Kidney (tissue), 10 donors: ENCODE measurements at regions not wholly inside any gene's neighbourhood (a gene's known extent, or its start where the extent isn't known, plus 50 kb on each side); places are given as distances from the start of the nearest gene placed in this dataset.
A peak's percentile ranks its signal among the peaks of the same experiment; 100 is the strongest.
"Not testable (repeated sequence)": the region's sequence is repeated elsewhere in the genome, so short reads cannot be mapped to it uniquely, and the experiment has no call there.

Experiments used
- DNase-seq, 5 donors: peaks; one replicate each; pipeline ENCODE4 v3.0.0-alpha.2; 2013 to 2020
- FAIRE-seq: peaks from 2 replicates; lab custom pipeline; 2012; peaks lifted over from hg19 to GRCh38; lab: Jason Lieb, UNC
- H3K27ac ChIP-seq, 2 donors: one replicate each; pipeline ENCODE4 v1.7.0; 2013; ENCODE audit warnings: low read depth in 2 of 2, low read length in 2 of 2, inconsistent platforms in 1 of 2
- H3K27me3 ChIP-seq: one replicate; pipeline ENCODE4 v1.7.1; 2013; ENCODE audit warnings: low read length, inconsistent platforms; ENCODE audit not compliant: control insufficient read depth, insufficient read depth
- H3K36me3 ChIP-seq, 3 donors: one replicate each; pipeline versions ENCODE4 v1.7.0 to v1.7.1; 2013; ENCODE audit warnings: low read length in 3 of 3, control low read depth in 1 of 3, inconsistent platforms in 1 of 3; ENCODE audit not compliant: insufficient read depth in 3 of 3, control insufficient read depth in 2 of 3
- H3K4me1 ChIP-seq, 3 donors: one replicate each; pipeline versions ENCODE4 v1.7.0 to v1.7.1; 2013; ENCODE audit warnings: low read length in 3 of 3, inconsistent platforms in 1 of 3, low read depth in 1 of 3; ENCODE audit not compliant: control insufficient read depth in 2 of 3, insufficient read depth in 2 of 3
- H3K4me3 ChIP-seq, 3 donors: one replicate each; pipeline versions ENCODE4 v1.7.0 to v1.8.1; 2013; ENCODE audit warnings: low read length in 3 of 3, control low read depth in 1 of 3, inconsistent platforms in 1 of 3
- H3K9ac ChIP-seq, 3 donors: one replicate each; pipeline versions ENCODE4 v1.7.0 to v1.7.1; 2013; ENCODE audit warnings: low read length in 3 of 3, control low read depth in 1 of 3, inconsistent platforms in 1 of 3
- H3K9me3 ChIP-seq, 3 donors: one replicate each; pipeline versions ENCODE4 v1.7.0 to v1.7.1; 2013; ENCODE audit warnings: low read length in 3 of 3, control low read depth in 1 of 3, inconsistent platforms in 1 of 3; ENCODE audit not compliant: control insufficient read depth in 2 of 3, insufficient read depth in 1 of 3
- intact Hi-C: fragments of 100-400 bp; cut with DNase I; formaldehyde crosslinking; loops from one replicate; pipeline ENCODE4 v1.11.1; 2022
- donor health status: control.
- donor health status: control.
- donor health status: DM: yes; HTN: yes; CAD: no.
- donor health status: Normal renal cell carcinoma (clear cell type).

DNA sequence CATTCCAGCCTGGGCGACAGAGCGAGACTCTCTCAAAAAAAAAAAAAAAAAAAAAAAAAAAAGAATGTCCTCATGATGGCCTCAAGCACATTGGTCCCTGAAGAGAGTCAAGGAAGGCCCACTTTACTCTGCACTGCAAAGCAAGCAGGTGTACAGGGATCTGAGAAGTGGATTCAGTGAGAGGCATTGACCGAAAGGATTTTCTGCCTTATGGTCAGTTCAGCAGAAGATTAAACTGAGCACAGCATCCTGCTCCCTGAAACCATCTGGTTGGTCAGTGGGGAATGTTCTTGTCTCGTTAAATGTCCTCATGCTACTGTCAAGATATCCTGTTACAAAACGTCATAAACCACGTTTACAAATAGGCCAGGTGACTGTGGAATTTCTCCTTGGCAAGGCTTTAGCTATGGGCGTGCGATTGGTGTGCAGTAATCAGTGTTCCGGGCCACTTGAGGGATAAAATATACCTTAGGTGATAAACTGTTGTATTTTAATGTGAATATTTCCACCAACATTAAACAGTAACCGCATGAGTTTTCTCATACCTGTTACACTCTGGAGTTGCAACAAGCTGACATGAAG, 195.0 kb downstream of the ADRA2C start:
- intact Hi-C loops, FAIRE-seq: not testable (repeated sequence)

DNA sequence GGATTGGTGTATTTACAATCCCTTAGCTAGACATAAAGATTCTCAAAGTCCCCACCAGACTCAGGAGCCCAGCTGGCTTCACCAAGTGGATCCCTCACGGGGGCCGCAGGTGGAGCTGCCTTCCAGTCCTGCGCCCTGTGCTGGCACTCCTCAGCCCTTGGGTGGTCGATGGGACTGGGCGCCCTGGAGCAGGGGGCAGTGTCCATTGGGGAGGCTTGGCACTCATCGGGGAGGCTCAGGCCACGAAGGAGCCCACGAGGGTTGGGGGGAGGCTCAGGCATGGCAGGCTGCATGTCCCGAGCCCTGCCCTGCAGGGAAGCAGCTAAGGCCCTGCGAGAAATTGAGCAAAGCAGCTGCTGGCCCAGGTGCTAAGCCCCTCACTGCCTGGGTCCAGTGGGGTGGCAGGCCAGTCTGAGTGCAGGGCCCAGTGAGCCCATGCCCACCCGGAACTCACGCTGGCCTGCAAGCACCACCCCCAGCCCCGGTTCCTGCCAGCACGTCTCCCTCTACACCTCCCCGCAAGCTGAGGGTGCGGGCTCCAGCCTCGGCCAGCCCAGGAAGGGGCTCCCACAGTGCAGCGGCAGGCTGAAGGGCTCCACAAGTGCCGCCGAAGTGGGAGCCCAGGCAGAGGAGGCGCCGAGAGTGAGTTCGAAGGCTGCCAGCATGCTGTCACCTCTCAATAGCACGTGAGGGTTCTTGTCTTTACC, 198.5 kb downstream of the ADRA2C start:
- intact Hi-C loops, H3K4me3 ChIP-seq, DNase-seq, H3K27ac ChIP-seq, H3K9ac ChIP-seq, FAIRE-seq, H3K36me3 ChIP-seq, H3K4me1 ChIP-seq, H3K27me3 ChIP-seq, H3K9me3 ChIP-seq: not testable (repeated sequence)

More for the DNA sequence above, 195.0 kb downstream of the ADRA2C start:
- not testable (repeated sequence) for H3K4me3 ChIP-seq, H3K9me3 ChIP-seq, H3K9ac ChIP-seq, H3K4me1 ChIP-seq, H3K27ac ChIP-seq, H3K36me3 ChIP-seq, H3K27me3 ChIP-seq
- DNase-seq: peak in 2 of 5 donors; percentile 21 to 25

DNA sequence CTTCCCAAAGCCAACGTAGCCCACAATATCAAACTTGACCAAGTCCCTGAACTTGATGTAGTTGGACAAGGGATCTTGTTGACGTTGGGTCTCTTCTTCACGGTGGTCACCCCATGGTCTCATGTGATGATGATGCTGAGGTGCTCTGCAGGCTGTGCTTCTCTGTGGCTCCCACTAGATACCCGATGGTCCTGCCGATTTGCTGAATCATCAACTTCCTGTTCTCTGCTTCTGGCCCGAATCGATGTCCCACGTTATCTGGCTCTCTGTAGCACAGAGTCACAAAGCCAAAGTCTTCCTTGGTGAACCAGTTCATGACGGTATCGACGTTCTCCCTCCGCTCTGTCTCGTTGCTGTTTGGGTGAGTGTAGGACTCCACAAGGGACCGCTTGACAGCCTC, 201.0 kb downstream of the ADRA2C start:
- H3K27ac ChIP-seq, DNase-seq, H3K4me3 ChIP-seq, FAIRE-seq, H3K9ac ChIP-seq, H3K36me3 ChIP-seq, H3K9me3 ChIP-seq, intact Hi-C loops, H3K27me3 ChIP-seq, H3K4me1 ChIP-seq: not testable (repeated sequence)

DNA sequence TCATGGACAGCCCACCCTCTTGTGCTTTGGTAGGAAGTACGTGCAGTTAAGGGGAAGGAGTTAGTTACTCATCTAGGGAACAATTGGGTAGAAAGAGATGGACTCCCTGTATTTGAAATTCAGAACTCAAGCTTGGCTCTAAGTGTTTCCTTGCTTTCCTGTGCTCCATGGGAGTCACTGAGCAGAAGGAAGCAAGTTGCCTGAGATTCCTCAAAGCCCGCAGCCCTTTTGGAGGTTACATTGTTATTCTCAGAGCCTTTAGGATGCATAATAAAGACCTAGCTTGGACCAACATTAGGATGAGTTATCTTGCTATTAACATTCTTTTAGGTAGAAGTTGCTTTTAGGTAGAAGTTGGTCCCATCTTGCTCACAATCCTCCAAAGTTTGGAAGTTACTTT, 206.4 kb downstream of the ADRA2C start:
- FAIRE-seq, H3K4me1 ChIP-seq, H3K27ac ChIP-seq, H3K9ac ChIP-seq, H3K4me3 ChIP-seq, DNase-seq, intact Hi-C loops, H3K27me3 ChIP-seq, H3K36me3 ChIP-seq, H3K9me3 ChIP-seq: not testable (repeated sequence)

DNA sequence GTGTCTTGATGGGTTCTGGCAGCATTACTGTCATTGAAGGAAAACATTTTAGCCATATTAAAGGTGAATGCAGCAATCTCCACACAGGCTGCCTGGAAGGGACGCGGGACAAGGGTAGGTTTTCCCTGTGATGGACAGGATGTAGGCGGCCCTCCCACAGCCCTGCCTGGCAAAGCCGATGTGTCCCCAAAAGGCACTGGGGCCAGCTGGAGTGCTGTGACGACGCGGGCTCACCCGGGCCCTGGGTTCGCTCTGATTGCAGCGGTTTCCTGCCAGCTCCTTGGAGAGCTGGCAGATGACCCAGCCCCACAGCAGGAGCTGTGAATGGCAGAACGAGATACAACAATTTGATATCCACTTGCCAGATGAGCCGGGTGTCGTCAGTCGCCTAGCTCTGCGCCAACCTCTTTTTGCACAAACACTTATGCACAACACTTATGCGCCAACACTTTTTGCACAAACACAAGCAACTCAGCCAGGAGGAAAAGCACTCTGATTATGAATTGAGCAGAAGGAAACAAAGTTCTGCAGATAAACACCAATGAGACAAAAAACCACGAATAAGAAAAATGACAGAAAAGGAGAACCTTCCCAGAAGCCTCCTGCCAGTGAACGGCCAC, 207.5 kb downstream of the ADRA2C start:
- H3K4me3 ChIP-seq, H3K4me1 ChIP-seq, intact Hi-C loops, DNase-seq, H3K27me3 ChIP-seq, FAIRE-seq, H3K9me3 ChIP-seq, H3K27ac ChIP-seq, H3K9ac ChIP-seq, H3K36me3 ChIP-seq: not testable (repeated sequence)

DNA sequence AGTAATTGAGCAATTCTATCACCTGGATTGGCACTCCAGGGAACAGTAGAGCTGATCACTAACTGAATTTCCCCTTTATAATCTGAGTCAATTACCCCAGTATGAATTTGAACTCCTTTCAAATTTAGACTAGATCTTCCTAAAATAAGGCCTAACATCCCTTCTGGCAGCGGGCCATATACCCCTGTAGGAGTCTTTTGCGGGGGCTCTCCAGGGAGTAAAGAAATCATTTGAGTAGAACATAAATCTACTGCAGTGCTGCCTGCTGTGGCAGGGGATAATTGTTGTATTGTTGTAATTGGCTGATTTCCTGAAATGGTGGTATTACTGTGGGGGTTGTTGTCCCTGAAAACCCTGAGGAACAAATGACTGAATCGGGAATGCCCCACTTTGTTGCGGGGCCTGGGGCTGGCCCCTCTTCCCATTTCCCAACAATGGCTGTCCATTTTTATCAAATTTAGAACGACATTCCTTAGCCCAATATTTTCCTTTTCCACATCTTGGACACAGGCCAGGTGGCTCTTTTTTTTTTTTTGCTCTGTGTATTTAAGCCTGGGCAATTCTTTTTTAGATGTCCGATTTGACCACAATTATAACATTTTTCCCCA, 217.4 kb downstream of the ADRA2C start:
- H3K4me3 ChIP-seq, H3K9me3 ChIP-seq, H3K27me3 ChIP-seq, H3K27ac ChIP-seq, H3K9ac ChIP-seq, H3K36me3 ChIP-seq, intact Hi-C loops, FAIRE-seq, H3K4me1 ChIP-seq: not testable (repeated sequence)
- DNase-seq: peak in 3 of 5 donors; percentile 21 to 46 (median 26)

DNA sequence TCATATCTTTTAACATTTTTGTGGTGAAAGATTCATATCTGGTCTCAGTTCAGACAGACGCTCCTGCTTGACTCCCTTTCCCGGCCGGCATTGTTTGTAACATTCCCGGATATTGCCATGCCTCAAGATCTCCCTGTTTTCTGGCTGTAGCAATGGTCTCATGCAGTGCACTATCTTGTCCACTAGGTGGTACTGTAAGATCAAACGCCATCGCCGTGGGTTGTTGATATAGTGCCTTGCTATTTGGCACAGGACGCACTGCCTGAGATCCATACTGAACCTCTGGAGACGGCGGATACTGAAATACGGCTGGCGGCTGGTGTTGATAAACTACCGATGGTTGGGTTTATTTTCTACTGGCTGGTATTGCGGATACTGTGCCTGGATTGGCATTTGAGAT, 218.6 kb downstream of the ADRA2C start:
- H3K9ac ChIP-seq, intact Hi-C loops, H3K4me1 ChIP-seq, DNase-seq, H3K9me3 ChIP-seq, H3K27me3 ChIP-seq, H3K4me3 ChIP-seq, H3K36me3 ChIP-seq, H3K27ac ChIP-seq: not testable (repeated sequence)
- peak; percentile 68 for FAIRE-seq

DNA sequence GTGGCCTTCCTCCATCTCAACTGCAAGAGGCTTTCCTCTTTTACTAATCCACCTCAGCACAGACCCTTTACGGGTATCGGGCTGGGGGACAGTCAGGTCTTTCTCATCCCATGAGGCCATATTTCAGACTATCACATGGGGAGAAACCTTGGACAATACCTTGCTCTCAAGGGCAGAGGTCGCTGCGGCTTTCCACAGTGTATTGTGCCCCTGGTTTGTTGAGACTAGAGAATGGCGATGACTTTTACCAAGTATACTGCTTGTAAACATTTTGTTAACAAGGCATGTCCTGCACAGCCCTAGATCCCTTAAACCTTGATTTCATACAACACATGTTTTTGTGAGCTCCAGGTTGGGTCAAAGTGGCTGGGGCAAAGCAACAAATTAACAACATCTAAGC, 220.2 kb downstream of the ADRA2C start:
- H3K4me3 ChIP-seq, DNase-seq, FAIRE-seq, H3K9me3 ChIP-seq, H3K27me3 ChIP-seq, intact Hi-C loops, H3K4me1 ChIP-seq, H3K27ac ChIP-seq, H3K9ac ChIP-seq, H3K36me3 ChIP-seq: not testable (repeated sequence)
